Mesendoderm (in vitro differentiated cells): ENCODE measurements at regions not wholly inside any gene's neighbourhood (a gene's known extent, or its start where the extent isn't known, plus 50 kb on each side); places are given as distances from the start of the nearest gene placed in this dataset.

ENCODE experiments used
- DNase-seq: peaks from one replicate; pipeline ENCODE4 v3.0.0; 2013
- H2AK5ac ChIP-seq: 2 replicates; pipeline ENCODE4 v1.6.1; 2013; ENCODE audit warnings: low read length, inconsistent platforms
- H2BK120ac ChIP-seq: 2 replicates; pipeline ENCODE4 v1.6.1; 2013; ENCODE audit warnings: low read depth, mild to moderate bottlenecking, low read length, moderate library complexity, mixed read lengths
- H2BK15ac ChIP-seq: replicated peaks from 2 replicates; pipeline ENCODE4 v1.6.1; 2013; ENCODE audit warnings: low read depth, mild to moderate bottlenecking, moderate library complexity
- H2BK5ac ChIP-seq: 2 replicates; pipeline ENCODE4 v1.6.1; 2013; ENCODE audit warnings: low read length, inconsistent platforms
- H3K18ac ChIP-seq: 2 replicates; pipeline ENCODE4 v1.6.1; 2013; ENCODE audit warnings: mild to moderate bottlenecking, low read length, mixed read lengths
- H3K23ac ChIP-seq: one replicate; pipeline ENCODE4 v1.6.1; 2013; ENCODE audit warnings: low read length
- H3K27ac ChIP-seq: 2 replicates; pipeline ENCODE4 v1.5.1; 2013; ENCODE audit warnings: low read depth, mild to moderate bottlenecking, inconsistent platforms, low read length, moderate library complexity
- H3K27me3 ChIP-seq: 2 replicates; pipeline ENCODE4 v1.6.1; 2013; ENCODE audit warnings: low read length, control low read depth, mild to moderate bottlenecking, inconsistent platforms; ENCODE audit not compliant: insufficient read depth, poor library complexity
- H3K36me3 ChIP-seq: 2 replicates; pipeline ENCODE4 v1.6.1; 2013; ENCODE audit warnings: low read length, inconsistent platforms; ENCODE audit not compliant: control insufficient read depth, insufficient read depth
- H3K4ac ChIP-seq: one replicate; pipeline ENCODE4 v1.6.1; 2013; ENCODE audit warnings: low read depth, mild to moderate bottlenecking, low read length, moderate library complexity
- H3K4me1 ChIP-seq: 2 replicates; pipeline ENCODE4 v1.6.1; 2013; ENCODE audit warnings: low read depth, low read length, inconsistent platforms; ENCODE audit not compliant: control insufficient read depth
- H3K4me2 ChIP-seq: 2 replicates; pipeline ENCODE4 v1.6.1; 2013; ENCODE audit warnings: low read length
- H3K4me3 ChIP-seq: 2 replicates; pipeline ENCODE4 v1.5.1; 2013; ENCODE audit warnings: mild to moderate bottlenecking, low read length
- H3K56ac ChIP-seq: one replicate; pipeline ENCODE4 v1.6.1; 2013; ENCODE audit warnings: low read length
- H3K79me1 ChIP-seq: 2 replicates; pipeline ENCODE4 v1.6.1; 2013; ENCODE audit warnings: low read length, inconsistent platforms
- H3K79me2 ChIP-seq: 2 replicates; pipeline ENCODE4 v1.6.1; 2013; ENCODE audit warnings: mild to moderate bottlenecking, low read length; ENCODE audit not compliant: control insufficient read depth, insufficient read depth
- H3K9ac ChIP-seq: 2 replicates; pipeline ENCODE4 v1.6.1; 2013; ENCODE audit warnings: low read length, inconsistent platforms
- H4K5ac ChIP-seq: one replicate; pipeline ENCODE4 v1.6.1; 2013; ENCODE audit warnings: low read length
- H4K8ac ChIP-seq: one replicate; pipeline ENCODE4 v1.6.1; 2013; ENCODE audit warnings: low read depth, mild to moderate bottlenecking, control low read depth, low read length, moderate library complexity
- WGBS: extraction: QIAGEN DNeasy Blood & Tissue Kit; methylation state at CpG from one replicate; pipeline ENCODE4 v1.1.7; 2013; ENCODE audit warnings: low lambda C conversion rate, missing lambda C conversion rate; ENCODE audit not compliant: insufficient coverage; ENCODE audit errors: extremely low coverage; 5-methylcytosine and 5-hydroxymethylcytosine counted together

DNA sequence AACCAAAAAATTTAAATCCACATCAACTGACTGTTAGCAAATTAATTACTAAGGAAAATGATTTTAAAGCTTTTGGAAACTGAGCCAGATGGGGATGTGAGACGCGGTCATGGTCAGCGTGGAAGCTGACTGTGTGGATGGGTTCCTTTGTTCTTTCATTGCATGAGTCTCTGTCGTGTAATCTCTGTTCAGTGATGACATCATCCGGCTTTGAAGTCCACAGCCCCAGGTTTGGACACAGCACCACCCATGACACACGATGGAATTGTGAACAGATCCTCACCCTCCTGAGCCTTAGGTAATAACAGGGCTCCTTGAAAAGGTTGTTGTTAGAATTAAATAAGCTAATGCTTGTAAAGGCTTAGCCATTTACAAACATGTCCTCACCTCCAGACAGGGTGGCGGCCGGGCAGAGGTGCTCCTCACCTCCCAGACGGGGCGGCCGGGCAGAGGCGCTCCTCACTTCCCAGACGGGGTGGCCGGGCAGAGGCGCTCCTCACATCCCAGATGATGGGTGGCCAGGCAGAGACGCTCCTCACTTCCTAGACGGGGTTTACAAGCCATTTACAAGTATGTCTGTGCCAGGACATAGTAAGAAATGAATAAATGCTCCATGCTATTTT, 677.3 kb downstream of the TBC1D22A start:
- Histone ChIP-seq H3K56ac (no peak overlapping the region), H2BK15ac (no peak overlapping the region), H3K4me2 (no peak overlapping the region), H3K9ac (no peak overlapping the region), H3K79me2 (no peaks in the 10 kb centered on the region), H3K18ac (no peak overlapping the region), H3K4me3 (no peak overlapping the region), H2BK5ac (no peak overlapping the region), H3K4ac (no peak overlapping the region), H4K8ac (no peak overlapping the region), H3K4me1 (no peaks in the 10 kb centered on the region), H3K79me1 (no peaks in the 10 kb centered on the region), H3K27me3 (no peaks in the 10 kb centered on the region), H3K23ac (no peak overlapping the region), H3K36me3 (no peaks in the 10 kb centered on the region), H2BK120ac (no peak overlapping the region), H3K27ac (no peak overlapping the region), H2AK5ac (no peak overlapping the region), H4K5ac (no peak overlapping the region)
- DNase-seq: no peak
- WGBS: no CpG with 5 or more reads among the region's 17 CpGs

DNA sequence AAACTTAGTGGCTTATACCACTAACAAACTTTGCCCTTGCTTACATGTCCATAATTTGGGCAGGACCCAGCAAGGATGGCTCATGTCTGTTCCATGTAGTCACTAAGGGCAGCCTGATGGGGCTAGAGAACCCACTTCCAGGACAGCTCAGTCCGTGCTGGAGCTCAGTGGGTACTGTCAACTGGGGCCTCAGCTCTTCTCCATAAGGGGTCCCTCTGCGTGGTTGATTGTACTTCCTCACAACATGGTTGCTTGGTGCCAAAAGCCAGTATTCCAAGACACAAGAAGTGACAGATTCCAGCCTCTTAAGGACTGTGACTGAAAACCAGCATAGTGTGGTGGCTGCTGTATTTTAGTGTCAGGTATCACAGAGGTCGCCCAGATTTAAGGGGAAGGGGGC, 675.2 kb downstream of the TBC1D22A start:
- Histone ChIP-seq H2BK15ac (no peak overlapping the region), H3K56ac (no peak overlapping the region), H2BK120ac (no peak overlapping the region), H2BK5ac (no peak overlapping the region), H3K27ac (no peak overlapping the region), H3K4me3 (no peak overlapping the region), H3K23ac (no peak overlapping the region), H3K4ac (no peak overlapping the region), H3K4me1 (no peaks in the 10 kb centered on the region), H3K36me3 (no peaks in the 10 kb centered on the region), H3K27me3 (no peaks in the 10 kb centered on the region), H3K18ac (no peak overlapping the region), H3K79me1 (no peaks in the 10 kb centered on the region), H3K4me2 (no peak overlapping the region), H3K79me2 (no peaks in the 10 kb centered on the region), H3K9ac (no peak overlapping the region), H2AK5ac (no peak overlapping the region), H4K8ac (no peak overlapping the region), H4K5ac (no peak overlapping the region)
- no peak for DNase-seq
- WGBS: no CpG with 5 or more reads among the region's 3 CpGs

GRCh38 chr22:47437110-47437509, 674.7 kb downstream of the TBC1D22A start:
- H4K5ac ChIP-seq: no peak overlapping the region
- H3K79me1 ChIP-seq: no peaks in the 10 kb centered on the region
- no peak overlapping the region for H3K23ac ChIP-seq
- H3K18ac ChIP-seq: no peak overlapping the region
- no peak overlapping the region for H2BK5ac ChIP-seq
- no peak for DNase-seq
- no peak overlapping the region for H3K4me3 ChIP-seq
- no peak overlapping the region for H2BK120ac ChIP-seq
- no peak overlapping the region for H3K4ac ChIP-seq
- no peak overlapping the region for H3K56ac ChIP-seq
- no peaks in the 10 kb centered on the region for H3K36me3 ChIP-seq
- H3K4me1 ChIP-seq: no peaks in the 10 kb centered on the region
- H4K8ac ChIP-seq: no peak overlapping the region
- no peak overlapping the region for H3K9ac ChIP-seq
- H2BK15ac ChIP-seq: no peak overlapping the region
- H2AK5ac ChIP-seq: no peak overlapping the region
- no peak overlapping the region for H3K27ac ChIP-seq
- H3K79me2 ChIP-seq: no peaks in the 10 kb centered on the region
- WGBS: no CpG with 5 or more reads among the region's 2 CpGs
- no peaks in the 10 kb centered on the region for H3K27me3 ChIP-seq
- H3K4me2 ChIP-seq: no peak overlapping the region

- H3K56ac ChIP-seq: no peak overlapping the region
- no peak overlapping the region for H2BK120ac ChIP-seq
Observed at GRCh38 chr22:47435826-47436225, 673.4 kb downstream of the TBC1D22A start.

DNA sequence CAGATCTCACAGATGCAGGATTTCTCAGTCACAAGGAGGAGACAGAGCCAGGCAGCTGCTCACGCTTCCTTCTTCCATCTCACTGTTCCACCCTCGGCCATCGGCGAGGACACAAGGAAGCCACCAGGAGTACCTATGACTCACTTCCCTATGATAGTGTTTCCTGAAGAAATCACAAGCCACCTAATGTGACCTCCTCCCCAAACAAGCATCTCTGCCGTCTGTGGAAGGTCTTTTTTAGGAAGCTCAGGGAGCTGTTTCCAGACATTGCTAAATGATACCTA, 672.7 kb downstream of the TBC1D22A start:
- Histone ChIP-seq H3K4me3 (no peak overlapping the region), H3K18ac (no peak overlapping the region), H3K9ac (no peak overlapping the region), H3K36me3 (no peaks in the 10 kb centered on the region), H2BK120ac (no peak overlapping the region), H3K27ac (no peak overlapping the region), H3K23ac (no peak overlapping the region), H4K5ac (no peak overlapping the region), H2BK15ac (no peak overlapping the region), H3K79me2 (no peaks in the 10 kb centered on the region), H3K4me2 (no peak overlapping the region), H3K56ac (no peak overlapping the region), H3K4me1 (no peaks in the 10 kb centered on the region), H3K4ac (no peak overlapping the region), H3K27me3 (no peaks in the 10 kb centered on the region), H2BK5ac (no peak overlapping the region), H3K79me1 (no peaks in the 10 kb centered on the region), H4K8ac (no peak overlapping the region), H2AK5ac (no peak overlapping the region)
- no CpG with 5 or more reads among the region's 5 CpGs for WGBS
- DNase-seq: no peak

More at GRCh38 chr22:47435826-47436225, 673.4 kb downstream of the TBC1D22A start:
- Histone ChIP-seq H3K4me1 (no peaks in the 10 kb centered on the region), H3K27me3 (no peaks in the 10 kb centered on the region), H4K8ac (no peak overlapping the region), H3K4ac (no peak overlapping the region), H2BK15ac (no peak overlapping the region), H3K4me2 (no peak overlapping the region), H3K9ac (no peak overlapping the region), H3K23ac (no peak overlapping the region), H3K18ac (no peak overlapping the region), H3K36me3 (no peaks in the 10 kb centered on the region), H3K79me2 (no peaks in the 10 kb centered on the region), H4K5ac (no peak overlapping the region), H3K4me3 (no peak overlapping the region), H3K27ac (no peak overlapping the region), H3K79me1 (no peaks in the 10 kb centered on the region), H2AK5ac (no peak overlapping the region), H2BK5ac (no peak overlapping the region)
- no peak for DNase-seq
- no CpG with 5 or more reads among the region's 7 CpGs for WGBS
